ENCODE measurements at regions not wholly inside any gene's neighbourhood (a gene's known extent, or its start where the extent isn't known, plus 50 kb on each side); places are given as distances from the start of the nearest gene placed in this dataset.

GRCh38 chr5:25387953-25388352, 743.2 kb upstream of the CDH10 start:
- Histone ChIP-seq H3K4me1 (ENCODE audit: control insufficient read depth in 1 of 2, low read depth in 2 of 2) (no peaks in the 10 kb centered on the region), H3K4me3 (no peak overlapping the region), H3K36me3 (no peaks in the 10 kb centered on the region), H3K27ac (no peak overlapping the region), H3K9me3 (no peaks in the 10 kb centered on the region), H3K27me3 (replicated peaks; ENCODE audit: insufficient read depth) (no peaks in the 10 kb centered on the region)
- DNase-seq (ENCODE audit: low spot score) (no peak), ATAC-seq (ENCODE audit: insufficient number of reproducible peaks, low FRiP score, low read depth) (no peak)
- no peak for TF ChIP-seq CTCF (IDR thresholded peaks at IDR 0.05)

GRCh38 chr5:25362799-25363198, 718.0 kb upstream of the CDH10 start:
- ATAC-seq (ENCODE audit: insufficient number of reproducible peaks, low FRiP score, low read depth) = no peak

GRCh38 chr5:25358919-25359318, 714.1 kb upstream of the CDH10 start:
- no peaks in the 10 kb centered on the region for H3K9me3 ChIP-seq
- no peaks in the 10 kb centered on the region for H3K4me1 ChIP-seq (ENCODE audit: control insufficient read depth in 1 of 2, low read depth in 2 of 2)
- no peak overlapping the region for H3K27ac ChIP-seq
- TF ChIP-seq CTCF (IDR thresholded peaks at IDR 0.05) = no peak
- H3K27me3 ChIP-seq (replicated peaks; ENCODE audit: insufficient read depth) = no peaks in the 10 kb centered on the region
- H3K36me3 ChIP-seq = no peaks in the 10 kb centered on the region
- ATAC-seq (ENCODE audit: insufficient number of reproducible peaks, low FRiP score, low read depth) (no peak), DNase-seq (ENCODE audit: low spot score) (no peak)
- H3K4me3 ChIP-seq = no peak overlapping the region

More at GRCh38 chr5:25362799-25363198, 718.0 kb upstream of the CDH10 start:
- no peaks in the 10 kb centered on the region for H3K9me3 ChIP-seq
- no peak for TF ChIP-seq CTCF (IDR thresholded peaks at IDR 0.05)
- H3K27me3 ChIP-seq (replicated peaks; ENCODE audit: insufficient read depth) = no peaks in the 10 kb centered on the region
- no peaks in the 10 kb centered on the region for H3K36me3 ChIP-seq
- H3K4me1 ChIP-seq (ENCODE audit: control insufficient read depth in 1 of 2, low read depth in 2 of 2) = no peaks in the 10 kb centered on the region
- DNase-seq (ENCODE audit: low spot score) = no peak
- no peak overlapping the region for H3K27ac ChIP-seq
- no peak overlapping the region for H3K4me3 ChIP-seq

GRCh38 chr5:25357605-25358004, 712.8 kb upstream of the CDH10 start:
- no peak for TF ChIP-seq CTCF (IDR thresholded peaks at IDR 0.05)
- Histone ChIP-seq H3K4me1 (ENCODE audit: control insufficient read depth in 1 of 2, low read depth in 2 of 2) (no peaks in the 10 kb centered on the region), H3K27me3 (replicated peaks; ENCODE audit: insufficient read depth) (no peaks in the 10 kb centered on the region), H3K27ac (no peak overlapping the region), H3K9me3 (no peaks in the 10 kb centered on the region), H3K36me3 (no peaks in the 10 kb centered on the region), H3K4me3 (no peak overlapping the region)
- DNase-seq (ENCODE audit: low spot score) = no peak
- no peak for ATAC-seq (ENCODE audit: insufficient number of reproducible peaks, low FRiP score, low read depth)

GRCh38 chr5:25349746-25350145, 705.0 kb upstream of the CDH10 start:
- no peak overlapping the region for H3K4me3 ChIP-seq
- no peak for DNase-seq (ENCODE audit: low spot score)
- H3K27ac ChIP-seq = no peak overlapping the region
- no peak for TF ChIP-seq CTCF (IDR thresholded peaks at IDR 0.05)
- H3K4me1 ChIP-seq (ENCODE audit: control insufficient read depth in 1 of 2, low read depth in 2 of 2) = no peaks in the 10 kb centered on the region
- H3K27me3 ChIP-seq (replicated peaks; ENCODE audit: insufficient read depth) = no peaks in the 10 kb centered on the region
- ATAC-seq (ENCODE audit: insufficient number of reproducible peaks, low FRiP score, low read depth) = no peak
- no peaks in the 10 kb centered on the region for H3K9me3 ChIP-seq
- no peaks in the 10 kb centered on the region for H3K36me3 ChIP-seq
